Coronary artery (tissue), 2 donors: ENCODE measurements at regions not wholly inside any gene's neighbourhood (a gene's known extent, or its start where the extent isn't known, plus 50 kb on each side); places are given as distances from the start of the nearest gene placed in this dataset.
"Not testable (repeated sequence)": the region's sequence is repeated elsewhere in the genome, so short reads cannot be mapped to it uniquely, and the experiment has no call there.

ENCODE experiments used
- DNase-seq: peaks from one replicate; pipeline ENCODE4 v3.0.0-alpha.2; 2017; ENCODE audit warnings: low spot score
- H3K27ac ChIP-seq, 2 donors: fragments of 200-600 bp; sonication (generic); one replicate each; pipeline ENCODE4 v1.5.1; 2016 to 2019
- H3K4me3 ChIP-seq: fragments of 200-600 bp; sonication (generic); 2 replicates; pipeline ENCODE4 v1.5.1; 2016; ENCODE audit warnings: mild to moderate bottlenecking, moderate library complexity
- CTCF ChIP-seq: fragments of 200-600 bp; sonication (generic); IDR thresholded peaks from one replicate; pipeline ENCODE4 v1.5.1; 2019; ENCODE audit warnings: antibody characterized with exemption

DNA sequence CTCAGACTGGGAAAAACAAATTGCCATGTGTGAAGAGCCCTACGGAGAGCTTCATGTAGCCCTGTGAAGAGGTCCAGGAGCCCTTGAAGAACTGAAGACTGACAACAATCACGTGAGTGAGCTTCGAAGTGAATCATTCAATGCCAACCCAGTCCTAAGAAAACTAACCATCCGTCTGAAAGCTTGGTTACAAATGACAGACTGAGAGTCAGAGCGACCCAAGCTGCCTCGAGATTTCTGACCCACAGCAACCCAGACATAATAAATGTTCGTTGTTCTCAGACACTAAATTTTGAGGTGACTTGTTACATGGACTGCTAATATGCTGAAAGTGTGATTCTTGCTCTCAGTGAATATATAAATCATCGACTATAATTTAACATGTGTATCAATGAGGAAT lies 987.2 kb upstream of the ROBO1 start:
- Histone ChIP-seq H3K27ac (no peak overlapping the region), H3K4me3 (no peak overlapping the region)
- TF ChIP-seq CTCF: no peak
- no peak for DNase-seq

DNA sequence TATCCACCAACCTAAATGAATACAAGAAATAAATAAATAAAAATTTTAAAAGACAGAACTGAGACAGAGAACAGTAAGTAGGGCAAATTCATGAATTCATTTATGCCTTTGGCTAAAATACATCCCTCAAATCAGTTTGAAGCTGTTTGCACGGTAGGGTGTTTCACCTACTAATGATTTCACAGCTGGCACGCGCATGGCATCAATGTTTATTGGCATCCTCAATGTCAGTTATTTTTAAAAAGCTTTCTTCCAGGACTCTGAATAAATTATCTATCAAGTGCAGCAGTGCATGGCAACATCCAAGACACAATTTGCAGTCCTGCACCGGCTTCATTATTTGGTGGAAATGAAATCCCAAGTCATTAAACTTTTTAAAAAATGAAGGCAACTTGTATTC lies 985.2 kb upstream of the ROBO1 start:
- DNase-seq: no peak
- no peak for TF ChIP-seq CTCF

DNA sequence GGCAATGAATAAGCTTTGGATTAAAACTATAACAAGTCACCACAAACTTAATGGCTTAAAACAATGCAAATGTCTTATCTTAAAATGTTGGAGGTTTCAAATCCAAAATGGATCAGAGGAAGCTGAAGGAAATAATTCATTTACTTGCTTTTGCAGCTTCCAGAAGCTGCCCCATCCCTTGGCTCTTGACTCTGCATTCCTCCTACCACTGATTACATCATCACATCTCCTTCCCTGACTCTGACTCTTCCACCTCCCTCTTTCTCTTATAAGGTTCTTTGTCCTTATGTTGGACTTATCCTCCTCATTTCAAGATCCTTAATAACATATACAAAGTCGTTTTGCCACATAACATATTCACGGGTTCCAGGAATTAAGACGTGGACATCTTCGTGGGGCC lies 982.8 kb upstream of the ROBO1 start:
- no peak overlapping the region for H3K27ac ChIP-seq
- DNase-seq: no peak
- no peak for TF ChIP-seq CTCF
- no peak overlapping the region for H3K4me3 ChIP-seq

More for the DNA sequence above, 985.2 kb upstream of the ROBO1 start:
- no peak overlapping the region for H3K27ac ChIP-seq
- no peak overlapping the region for H3K4me3 ChIP-seq

GRCh38 chr3:80734920-80735319 lies 967.1 kb upstream of the ROBO1 start:
- TF ChIP-seq CTCF: no peak
- Histone ChIP-seq H3K27ac (no peak overlapping the region), H3K4me3 (no peak overlapping the region)
- no peak for DNase-seq

GRCh38 chr3:80734483-80734882 lies 966.7 kb upstream of the ROBO1 start:
- DNase-seq: no peak
- Histone ChIP-seq H3K27ac (no peak overlapping the region), H3K4me3 (no peak overlapping the region)
- TF ChIP-seq CTCF: no peak

- H3K4me3 ChIP-seq: no peak overlapping the region
- DNase-seq: no peak
- no peak for TF ChIP-seq CTCF
- no peak overlapping the region for H3K27ac ChIP-seq
Measured at GRCh38 chr3:80733522-80734176, 965.9 kb upstream of the ROBO1 start.

DNA sequence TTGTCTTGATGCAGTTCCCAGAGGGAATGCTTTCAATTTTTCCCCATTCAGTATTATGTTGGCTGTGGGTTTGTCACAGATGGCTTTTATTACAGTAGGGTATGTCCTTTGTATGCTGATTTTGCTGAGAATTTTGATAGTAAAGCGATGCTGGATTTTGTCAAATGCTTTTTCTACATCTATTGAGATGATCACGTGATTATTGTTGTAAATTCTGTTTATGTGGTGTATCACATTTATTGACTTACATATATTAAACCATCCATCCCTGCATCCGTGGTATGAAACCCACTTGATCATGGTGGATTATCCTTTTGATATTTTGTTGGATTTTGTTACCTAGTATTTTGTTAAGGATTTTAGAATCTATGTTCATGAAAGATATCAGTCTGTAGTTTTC lies 959.8 kb upstream of the ROBO1 start:
- not testable (repeated sequence) for H3K27ac ChIP-seq, H3K4me3 ChIP-seq, DNase-seq

DNA sequence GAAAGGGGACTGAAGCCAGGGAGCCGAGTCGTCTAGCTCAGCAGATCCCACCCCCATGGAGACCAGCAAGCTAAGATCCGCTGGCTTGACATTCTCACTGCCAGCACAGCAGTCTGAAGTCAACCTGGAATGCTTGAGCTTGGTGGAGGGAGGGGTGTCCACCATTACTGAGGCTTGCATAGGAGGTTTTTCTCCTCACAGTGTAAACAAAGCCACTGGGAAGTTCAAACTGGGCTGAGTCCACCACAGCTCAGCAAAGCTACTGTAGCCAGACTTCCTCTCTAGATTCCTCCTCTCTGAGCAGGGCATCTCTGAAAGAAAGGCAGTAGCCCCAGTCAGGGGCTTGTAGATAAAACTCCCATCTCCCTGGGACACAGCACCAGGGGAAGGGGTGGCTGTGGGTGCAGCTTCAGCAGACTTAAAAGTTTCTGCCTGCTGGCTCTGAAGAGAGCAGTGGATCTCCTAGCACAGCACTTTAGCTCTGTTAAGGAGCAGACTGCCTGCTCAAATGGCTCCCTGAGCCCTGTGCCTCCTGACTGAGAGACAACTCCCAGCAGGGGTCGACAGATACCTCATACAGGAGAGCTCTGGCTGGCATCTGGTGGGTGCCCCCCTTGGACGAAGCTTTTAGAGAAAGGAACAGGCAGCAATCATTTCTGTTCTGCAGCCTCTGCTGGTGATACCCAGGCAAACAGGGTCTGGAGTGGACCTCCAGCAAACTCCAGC lies 942.0 kb upstream of the ROBO1 start:
- not testable (repeated sequence) for H3K27ac ChIP-seq, H3K4me3 ChIP-seq, DNase-seq
